CD14-positive monocyte (primary cell): ENCODE measurements at regions not wholly inside any gene's neighbourhood (a gene's known extent, or its start where the extent isn't known, plus 50 kb on each side); places are given as distances from the start of the nearest gene placed in this dataset.

Source experiments
- DNase-seq, 3 donors: peaks; one replicate each; pipeline ENCODE4 v3.0.0-alpha.2; 2011 to 2022
- H2AFZ ChIP-seq: 2 replicates; pipeline ENCODE4 v1.6.0; 2012; ENCODE audit warnings: mild to moderate bottlenecking, low read depth, low read length, inconsistent platforms; ENCODE audit not compliant: insufficient read depth, poor library complexity, severe bottlenecking
- H3K27ac ChIP-seq, 2 donors: 1 replicate in 1 of 2; 2 replicates in 1 of 2; pipeline ENCODE4 v1.5.1; 2012 to 2013; ENCODE audit warnings: low read length in 2 of 2, control low read depth in 1 of 2, inconsistent platforms in 1 of 2, low read depth in 1 of 2, mild to moderate bottlenecking in 1 of 2
- H3K27me3 ChIP-seq, 2 donors: one replicate each; pipeline versions ENCODE4 v1.6.0 to v1.6.1; 2011 to 2013; ENCODE audit warnings: low read length in 2 of 2; ENCODE audit not compliant: control insufficient read depth in 2 of 2, insufficient read depth in 2 of 2
- H3K36me3 ChIP-seq, 2 donors: replicated peaks in 1 of 2; 1 replicate in 1 of 2; 2 replicates in 1 of 2; pipeline versions ENCODE4 v1.5.1 to v1.6.1; 2012 to 2013; ENCODE audit warnings: low read length in 2 of 2, control low read depth in 1 of 2, inconsistent platforms in 1 of 2, mild to moderate bottlenecking in 1 of 2; ENCODE audit not compliant: insufficient read depth in 2 of 2, control insufficient read depth in 1 of 2
- H3K4me1 ChIP-seq, 2 donors: 1 replicate in 1 of 2; 2 replicates in 1 of 2; pipeline versions ENCODE4 v1.5.1 to v1.6.1; 2012 to 2013; ENCODE audit warnings: low read length in 2 of 2, control low read depth in 1 of 2, inconsistent platforms in 1 of 2, mild to moderate bottlenecking in 1 of 2, moderate library complexity in 1 of 2; ENCODE audit not compliant: insufficient read depth in 2 of 2, control insufficient read depth in 1 of 2
- H3K4me2 ChIP-seq: replicated peaks from 2 replicates; pipeline ENCODE3; 2012; ENCODE audit warnings: low read length, moderate library complexity, mild to moderate bottlenecking; ENCODE audit not compliant: poor library complexity, severe bottlenecking; ENCODE audit errors: extremely low read depth
- H3K4me3 ChIP-seq, 3 experiments: fragments of 200-600 bp in 1 of 3; sonication (generic) in 1 of 3; replicated peaks in 1 of 3; 1 replicate in 2 of 3; 2 replicates in 1 of 3; pipeline ENCODE4 v1.5.1; 2011 to 2013; ENCODE audit warnings: low read length in 3 of 3, mild to moderate bottlenecking in 3 of 3, control low read depth in 2 of 3, low read depth in 2 of 3, inconsistent platforms in 1 of 3, moderate library complexity in 1 of 3
- H3K79me2 ChIP-seq: 2 replicates; pipeline ENCODE4 v1.6.0; 2012; ENCODE audit warnings: mild to moderate bottlenecking, control low read depth, inconsistent platforms, low read length, moderate library complexity; ENCODE audit not compliant: insufficient read depth
- H3K9ac ChIP-seq: 2 replicates; pipeline ENCODE4 v1.6.0; 2017; ENCODE audit warnings: low read length, mild to moderate bottlenecking; ENCODE audit not compliant: insufficient read depth, poor library complexity, severe bottlenecking
- H3K9me3 ChIP-seq, 2 donors: replicated peaks in 1 of 2; 1 replicate in 1 of 2; 2 replicates in 1 of 2; pipeline versions ENCODE4 v1.5.1 to v1.6.1; 2012 to 2013; ENCODE audit warnings: low read length in 2 of 2, control low read depth in 1 of 2; ENCODE audit not compliant: control insufficient read depth in 1 of 2, insufficient read depth in 1 of 2
- H4K20me1 ChIP-seq: 2 replicates; pipeline ENCODE4 v1.6.0; 2012; ENCODE audit warnings: mild to moderate bottlenecking, low read length, control low read depth, moderate library complexity; ENCODE audit not compliant: insufficient read depth
- H3K27ac Mint-ChIP-seq, 7 donors: one replicate each; pipeline ENCODE4 v1.8.0; 2020; ENCODE audit warnings: mild to moderate bottlenecking in 7 of 7, mixed read lengths in 7 of 7, moderate library complexity in 6 of 7, inconsistent platforms in 2 of 7
- H3K27me3 Mint-ChIP-seq, 3 donors: one replicate each; pipeline ENCODE4 v1.8.0; 2021 to 2022; ENCODE audit warnings: low read depth in 3 of 3, mild to moderate bottlenecking in 3 of 3, mixed read lengths in 3 of 3, moderate library complexity in 3 of 3, inconsistent platforms in 1 of 3
- H3K36me3 Mint-ChIP-seq, 2 donors: one replicate each; pipeline ENCODE4 v1.8.0; 2020; ENCODE audit warnings: mixed read lengths in 2 of 2, inconsistent platforms in 1 of 2, mild to moderate bottlenecking in 1 of 2
- H3K4me1 Mint-ChIP-seq: one replicate; pipeline ENCODE4 v1.8.0; 2020; ENCODE audit warnings: mild to moderate bottlenecking, mixed read lengths
- H3K4me3 Mint-ChIP-seq, 2 donors: one replicate each; pipeline ENCODE4 v1.8.0; 2020; ENCODE audit warnings: mild to moderate bottlenecking in 2 of 2, mixed read lengths in 2 of 2, moderate library complexity in 1 of 2
- H3K9me3 Mint-ChIP-seq, 7 donors: one replicate each; pipeline ENCODE4 v1.8.0; 2020 to 2022; ENCODE audit warnings: mixed read lengths in 7 of 7, mild to moderate bottlenecking in 6 of 7, moderate library complexity in 6 of 7, inconsistent platforms in 2 of 7
- WGBS: methylation state at CpG from one replicate; pipeline ENCODE4 v1.1.5; 2013; ENCODE audit warnings: missing lambda C conversion rate; ENCODE audit not compliant: insufficient coverage; 5-methylcytosine and 5-hydroxymethylcytosine counted together
- intact Hi-C, 2 donors: fragments of 100-400 bp; cut with micrococcal nuclease; formaldehyde crosslinking; loops; one replicate each; pipeline versions ENCODE4 v1.15.0 to v1.15.1; 2023
- TF ChIP-seq, protein P1 (sequence below): fragments of 200-600 bp; IDR thresholded peaks from one replicate; pipeline ENCODE4 v1.8.0; 2022; ENCODE audit warnings: antibody characterized with exemption, mild to moderate bottlenecking

DNA sequence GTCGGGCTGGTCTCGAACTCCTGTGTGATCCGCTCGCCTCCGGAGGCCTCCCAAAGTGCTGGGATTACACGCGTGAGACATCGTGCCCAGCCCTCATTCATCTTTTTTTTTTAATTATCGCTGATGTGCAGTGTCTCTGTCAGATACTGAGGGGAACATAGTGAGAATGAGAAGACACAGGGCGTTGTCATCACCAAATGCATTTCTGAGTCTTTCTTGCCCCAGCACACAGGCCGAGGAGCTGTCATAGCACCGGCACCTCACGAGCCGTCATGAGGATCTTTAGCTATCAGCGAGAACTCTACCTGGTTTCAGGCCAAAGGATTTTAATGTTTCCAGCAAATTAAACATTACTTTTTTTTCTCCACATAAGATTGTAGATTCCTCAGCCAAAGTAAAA is 548.0 kb upstream of the SOX11 start:
- Mint-ChIP-seq H3K9me3 (peaks cover 5 to 24% (median 11%) of the 10 kb centered on the region in 7 donors), H3K27me3 (peaks cover 0 to 2% (median 0%) of the 10 kb centered on the region in 3 donors), H3K27ac (no peak overlapping the region), H3K36me3 (no peaks in the 10 kb centered on the region), H3K4me3 (no peak overlapping the region), H3K4me1 (no peaks in the 10 kb centered on the region)
- Histone ChIP-seq H3K4me2 (no peak overlapping the region), H3K9me3 (peaks cover 12 to 22% of the 10 kb centered on the region in 2 donors), H3K4me3 (no peak overlapping the region), H3K36me3 (no peaks in the 10 kb centered on the region), H3K9ac (no peak overlapping the region), H2AFZ (no peak overlapping the region), H4K20me1 (no peaks in the 10 kb centered on the region), H3K27ac (no peak overlapping the region), H3K79me2 (no peaks in the 10 kb centered on the region), H3K4me1 (no peaks in the 10 kb centered on the region), H3K27me3 (no peaks in the 10 kb centered on the region)
- intact Hi-C loops = no loop called here
- 89% methylated on average over 5 of the region's 15 CpGs for WGBS
- no peak for DNase-seq
- TF ChIP-seq, protein P1, sequence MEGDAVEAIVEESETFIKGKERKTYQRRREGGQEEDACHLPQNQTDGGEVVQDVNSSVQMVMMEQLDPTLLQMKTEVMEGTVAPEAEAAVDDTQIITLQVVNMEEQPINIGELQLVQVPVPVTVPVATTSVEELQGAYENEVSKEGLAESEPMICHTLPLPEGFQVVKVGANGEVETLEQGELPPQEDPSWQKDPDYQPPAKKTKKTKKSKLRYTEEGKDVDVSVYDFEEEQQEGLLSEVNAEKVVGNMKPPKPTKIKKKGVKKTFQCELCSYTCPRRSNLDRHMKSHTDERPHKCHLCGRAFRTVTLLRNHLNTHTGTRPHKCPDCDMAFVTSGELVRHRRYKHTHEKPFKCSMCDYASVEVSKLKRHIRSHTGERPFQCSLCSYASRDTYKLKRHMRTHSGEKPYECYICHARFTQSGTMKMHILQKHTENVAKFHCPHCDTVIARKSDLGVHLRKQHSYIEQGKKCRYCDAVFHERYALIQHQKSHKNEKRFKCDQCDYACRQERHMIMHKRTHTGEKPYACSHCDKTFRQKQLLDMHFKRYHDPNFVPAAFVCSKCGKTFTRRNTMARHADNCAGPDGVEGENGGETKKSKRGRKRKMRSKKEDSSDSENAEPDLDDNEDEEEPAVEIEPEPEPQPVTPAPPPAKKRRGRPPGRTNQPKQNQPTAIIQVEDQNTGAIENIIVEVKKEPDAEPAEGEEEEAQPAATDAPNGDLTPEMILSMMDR = no peak

DNA sequence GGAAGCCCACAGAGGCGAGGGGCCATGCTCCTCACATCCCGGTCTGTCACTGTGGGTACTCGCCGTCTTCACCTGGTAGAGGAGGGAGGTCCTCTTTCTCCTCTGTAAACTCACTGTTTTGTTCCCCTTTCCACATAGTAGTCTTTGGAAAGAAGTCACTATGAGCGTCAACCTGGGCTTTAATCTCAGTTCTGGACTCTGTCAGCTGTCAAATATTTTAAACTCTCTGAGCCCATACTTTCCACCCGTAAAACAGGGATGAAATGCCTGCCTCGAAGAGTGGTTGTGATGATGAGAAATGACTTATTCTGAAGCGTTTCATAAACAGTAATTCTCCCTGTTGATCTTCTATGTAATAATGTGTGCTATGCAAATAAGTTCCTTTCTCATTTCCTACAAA is 547.1 kb upstream of the SOX11 start:
- intact Hi-C loops = no loop called here
- Mint-ChIP-seq H3K4me3 (no peak overlapping the region), H3K9me3 (peaks cover 5 to 24% (median 11%) of the 10 kb centered on the region in 7 donors), H3K36me3 (no peaks in the 10 kb centered on the region), H3K27me3 (peaks cover 0 to 2% (median 0%) of the 10 kb centered on the region in 3 donors), H3K4me1 (no peaks in the 10 kb centered on the region), H3K27ac (no peak overlapping the region)
- Histone ChIP-seq H3K79me2 (no peaks in the 10 kb centered on the region), H3K4me2 (no peak overlapping the region), H3K9me3 (peaks cover 12 to 22% of the 10 kb centered on the region in 2 donors), H3K27ac (no peak overlapping the region), H4K20me1 (no peaks in the 10 kb centered on the region), H3K27me3 (no peaks in the 10 kb centered on the region), H3K9ac (no peak overlapping the region), H3K4me3 (no peak overlapping the region), H3K36me3 (no peaks in the 10 kb centered on the region), H3K4me1 (no peaks in the 10 kb centered on the region), H2AFZ (no peak overlapping the region)
- DNase-seq = no peak
- WGBS = 81% methylated on average over 2 of the region's 8 CpGs
- TF ChIP-seq, protein P1 = no peak
